Adipocyte (in vitro differentiated cells): ENCODE measurements at regions not wholly inside any gene's neighbourhood (a gene's known extent, or its start where the extent isn't known, plus 50 kb on each side); places are given as distances from the start of the nearest gene placed in this dataset.

ENCODE experiments used
- DNase-seq: peaks from one replicate; pipeline ENCODE4 v3.0.0-alpha.2; 2015; ENCODE audit warnings: low read depth
- H3K27me3 ChIP-seq: replicated peaks from 2 replicates; pipeline ENCODE4 v1.7.0; 2013; ENCODE audit warnings: mild to moderate bottlenecking, low read length, moderate library complexity; ENCODE audit not compliant: control insufficient read depth, insufficient read depth
- H3K36me3 ChIP-seq: 2 replicates; pipeline ENCODE4 v1.7.0; 2013; ENCODE audit warnings: low read length, mild to moderate bottlenecking, moderate library complexity; ENCODE audit not compliant: control insufficient read depth, insufficient read depth, severe bottlenecking
- H3K4me1 ChIP-seq: 2 replicates; pipeline ENCODE4 v1.7.0; 2013; ENCODE audit warnings: mild to moderate bottlenecking, low read length, moderate library complexity; ENCODE audit not compliant: control insufficient read depth, insufficient read depth
- H3K4me3 ChIP-seq: 2 replicates; pipeline ENCODE4 v1.7.0; 2013; ENCODE audit warnings: mild to moderate bottlenecking, low read length, moderate library complexity
- H3K9ac ChIP-seq: 2 replicates; pipeline ENCODE4 v1.7.0; 2013; ENCODE audit warnings: mild to moderate bottlenecking, low read length, moderate library complexity
- H3K9me3 ChIP-seq: 2 replicates; pipeline ENCODE4 v1.7.0; 2013; ENCODE audit warnings: mild to moderate bottlenecking, low read length, moderate library complexity; ENCODE audit not compliant: control insufficient read depth

DNA sequence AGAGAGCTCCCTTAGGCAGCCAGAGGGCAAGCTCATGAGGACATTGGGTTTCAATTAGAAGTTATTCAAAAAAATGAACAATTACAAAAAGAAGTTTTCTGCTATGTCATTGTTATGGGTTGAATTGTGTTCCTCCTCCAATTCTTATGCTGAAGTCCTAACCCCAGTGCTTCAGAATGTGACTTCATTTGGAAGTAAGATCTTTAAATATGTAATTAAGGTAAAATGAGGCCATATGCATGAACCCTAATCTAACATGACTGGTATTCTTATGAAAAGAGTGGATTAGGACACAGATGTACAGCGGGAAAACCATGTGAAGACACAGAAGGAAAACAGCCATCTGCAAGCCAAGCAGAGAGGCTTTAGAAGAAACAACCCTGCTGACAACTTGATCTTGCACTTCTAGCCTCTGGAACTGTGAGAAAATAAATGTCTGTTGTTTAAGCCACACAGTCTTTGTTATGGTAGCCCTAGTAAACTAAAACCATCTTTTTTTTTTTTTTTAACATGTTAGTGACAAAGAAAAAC is 929.6 kb downstream of the EPHA3 start:
- Histone ChIP-seq H3K9me3 (no peaks in the 10 kb centered on the region), H3K4me3 (no peak overlapping the region), H3K9ac (no peak overlapping the region), H3K4me1 (peaks cover 16% of the 10 kb centered on the region), H3K27me3 (no peaks in the 10 kb centered on the region), H3K36me3 (no peaks in the 10 kb centered on the region)
- no peak for DNase-seq

DNA sequence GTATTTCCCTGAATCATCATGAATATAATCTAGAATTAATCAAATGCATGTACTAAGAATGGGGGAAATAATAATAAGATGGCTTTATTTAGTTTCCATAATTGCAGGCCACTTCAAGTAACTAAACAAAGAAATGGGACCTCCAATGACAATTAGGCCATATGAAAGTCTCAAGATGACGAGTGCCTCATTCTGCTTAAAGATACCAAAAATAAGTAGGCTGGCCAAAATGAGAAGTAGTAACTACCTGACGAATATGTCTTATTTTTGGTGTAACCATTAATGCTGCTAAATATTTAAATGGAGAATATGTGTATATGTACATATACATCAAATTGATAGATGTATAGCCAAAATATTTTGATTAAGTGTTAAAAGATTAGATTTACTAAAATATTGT is 932.6 kb downstream of the EPHA3 start:
- H3K4me1 ChIP-seq = peaks cover 16% of the 10 kb centered on the region
- no peaks in the 10 kb centered on the region for H3K36me3 ChIP-seq
- no peak overlapping the region for H3K9ac ChIP-seq
- H3K27me3 ChIP-seq = no peaks in the 10 kb centered on the region
- no peak for DNase-seq
- no peak overlapping the region for H3K4me3 ChIP-seq
- H3K9me3 ChIP-seq = no peaks in the 10 kb centered on the region

DNA sequence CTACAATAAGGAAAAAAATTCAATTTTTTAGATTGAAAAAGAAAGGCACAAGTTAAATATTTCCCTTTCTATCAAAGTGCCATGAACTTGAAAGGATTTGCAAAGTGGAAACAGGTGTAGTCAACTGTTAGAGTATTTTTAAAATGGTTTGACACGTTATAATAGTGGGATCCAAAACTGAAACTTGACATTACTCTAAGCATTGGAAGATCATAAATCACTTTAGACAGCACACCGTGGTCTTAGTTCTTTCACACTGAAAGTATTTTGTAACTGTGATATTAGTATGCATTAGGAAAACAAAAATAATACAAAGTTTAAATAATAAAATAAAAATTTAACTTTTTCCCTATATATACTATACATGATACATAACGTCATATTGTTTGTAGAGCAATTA is 933.1 kb downstream of the EPHA3 start:
- DNase-seq = no peak
- no peak overlapping the region for H3K9ac ChIP-seq

DNA sequence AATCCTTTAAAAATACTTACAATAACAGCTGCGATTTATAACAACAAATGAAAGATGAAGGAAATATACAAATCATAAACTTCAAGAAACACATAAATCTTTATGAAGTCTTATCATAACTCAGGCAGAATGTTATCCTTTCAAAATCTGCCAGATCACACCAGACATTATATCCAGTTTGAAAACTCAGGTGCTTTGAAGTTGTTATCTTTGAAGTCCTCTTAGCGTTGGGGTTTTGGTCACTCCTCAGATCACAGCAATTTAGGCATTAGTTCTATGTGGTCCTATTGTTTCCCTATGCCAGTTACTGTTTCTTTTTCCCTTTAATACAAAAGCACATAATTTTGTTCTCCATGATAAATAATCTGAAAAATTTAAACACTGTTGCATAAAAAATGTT is 934.6 kb downstream of the EPHA3 start:
- Histone ChIP-seq H3K27me3 (no peaks in the 10 kb centered on the region), H3K9me3 (no peaks in the 10 kb centered on the region), H3K36me3 (no peaks in the 10 kb centered on the region), H3K4me1 (peaks cover 12% of the 10 kb centered on the region), H3K4me3 (no peak overlapping the region), H3K9ac (no peak overlapping the region)
- DNase-seq = no peak

More for the DNA sequence above, 933.1 kb downstream of the EPHA3 start:
- H3K36me3 ChIP-seq = no peaks in the 10 kb centered on the region
- H3K4me3 ChIP-seq = no peak overlapping the region
- no peaks in the 10 kb centered on the region for H3K9me3 ChIP-seq
- H3K27me3 ChIP-seq = no peaks in the 10 kb centered on the region
- peaks cover 14% of the 10 kb centered on the region for H3K4me1 ChIP-seq

DNA sequence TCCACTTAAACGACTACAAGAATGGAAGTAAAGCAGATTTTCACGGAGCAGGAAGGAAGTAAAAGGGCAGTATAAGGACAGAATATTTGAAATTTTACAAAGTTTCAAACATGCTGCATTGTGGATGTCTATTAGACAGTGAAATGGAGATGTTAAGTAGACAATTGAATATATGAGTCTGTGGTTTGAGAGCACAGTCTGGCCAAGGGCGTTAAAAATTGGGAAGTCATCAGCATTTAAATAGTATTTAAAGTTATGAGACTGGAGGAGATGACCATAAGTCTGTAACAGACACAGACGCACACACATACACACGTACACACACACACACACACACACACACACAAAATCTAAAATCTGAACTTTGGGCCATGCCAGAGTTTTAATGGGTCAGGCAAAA is 935.9 kb downstream of the EPHA3 start:
- no peaks in the 10 kb centered on the region for H3K9me3 ChIP-seq
- H3K4me3 ChIP-seq = no peak overlapping the region
- H3K36me3 ChIP-seq = no peaks in the 10 kb centered on the region
- DNase-seq = no peak
- H3K9ac ChIP-seq = no peak overlapping the region
- H3K4me1 ChIP-seq = peaks cover 12% of the 10 kb centered on the region
- H3K27me3 ChIP-seq = no peaks in the 10 kb centered on the region

DNA sequence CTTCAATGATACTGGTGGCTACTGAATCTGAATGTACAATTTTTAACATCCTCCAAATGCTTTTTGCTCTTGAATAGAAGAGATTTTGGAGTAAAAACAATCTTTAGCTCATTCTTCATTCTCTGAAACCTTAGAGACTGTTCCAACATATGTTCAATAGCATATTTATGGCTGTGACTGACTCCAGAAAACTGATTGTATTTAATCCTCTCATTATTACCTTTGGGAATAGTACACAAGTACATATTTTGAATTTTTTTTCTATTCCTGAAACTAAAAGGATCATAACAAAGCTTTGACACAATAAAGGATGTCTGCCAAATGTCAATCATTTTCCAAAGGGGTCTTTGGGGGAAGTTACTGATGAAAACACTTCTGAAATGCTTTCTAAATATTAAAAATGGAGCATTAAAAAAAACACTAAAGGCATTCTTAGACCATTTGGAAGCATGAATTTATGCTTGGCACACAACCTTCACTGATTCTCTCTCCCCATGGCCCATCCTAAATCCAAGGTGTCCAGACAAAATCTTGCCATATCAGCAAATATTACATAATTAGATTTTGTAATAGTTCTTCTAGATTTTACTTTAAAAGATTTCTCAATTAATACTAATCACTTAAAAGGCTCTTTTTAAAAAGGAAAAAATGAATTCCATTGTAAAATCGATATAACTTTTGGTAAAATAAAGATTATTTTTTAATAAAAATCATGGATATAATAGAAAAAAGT is 936.8 kb downstream of the EPHA3 start:
- no peaks in the 10 kb centered on the region for H3K9me3 ChIP-seq
- H3K4me1 ChIP-seq = peaks cover 12% of the 10 kb centered on the region
- H3K36me3 ChIP-seq = no peaks in the 10 kb centered on the region
- no peak overlapping the region for H3K9ac ChIP-seq
- no peak overlapping the region for H3K4me3 ChIP-seq
- H3K27me3 ChIP-seq = no peaks in the 10 kb centered on the region
- DNase-seq = no peak

DNA sequence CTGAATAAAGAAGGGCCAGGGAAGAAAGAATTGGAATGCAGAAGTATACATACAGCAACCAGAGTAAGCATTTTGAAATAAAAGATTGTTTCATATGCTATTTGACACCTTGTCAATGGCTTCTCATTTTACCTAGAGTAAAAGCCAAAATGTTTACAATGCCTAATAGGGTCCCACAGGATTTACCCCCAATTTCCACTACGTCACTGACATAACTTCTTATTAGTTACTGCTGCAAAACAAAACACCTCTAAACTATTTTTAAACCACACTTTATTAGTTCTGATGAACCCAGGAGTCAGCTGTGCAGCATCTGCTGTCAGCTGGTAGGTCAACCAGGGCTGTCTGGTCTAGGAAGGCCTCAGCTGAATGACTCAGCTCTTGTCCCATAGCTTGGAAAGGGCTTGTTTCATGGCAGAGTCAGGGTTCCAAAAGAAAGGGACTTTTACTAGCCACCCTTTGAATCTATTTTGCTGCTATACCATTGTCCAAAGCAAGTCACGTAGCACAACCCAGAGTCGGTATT is 945.1 kb downstream of the EPHA3 start:
- Histone ChIP-seq H3K36me3 (no peaks in the 10 kb centered on the region), H3K4me3 (no peak overlapping the region)

DNA sequence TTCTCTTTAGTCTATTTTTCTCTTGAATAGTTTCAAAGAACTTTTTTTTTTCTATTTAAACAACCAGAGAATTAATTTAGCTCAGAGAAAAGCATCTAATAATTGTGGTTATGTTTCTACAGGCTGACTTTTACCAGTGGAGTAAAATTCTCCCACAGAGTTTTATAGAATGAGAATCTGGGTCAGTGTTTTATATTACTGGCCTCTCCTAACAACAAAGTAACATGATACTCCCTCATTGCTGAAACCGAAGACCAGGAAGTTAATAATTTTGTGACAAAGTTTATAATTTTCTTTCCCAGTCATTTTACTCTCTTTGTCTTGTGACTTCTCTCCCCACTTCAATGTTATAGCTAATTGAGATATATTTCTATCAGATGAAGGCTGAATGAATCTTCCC is 946.9 kb downstream of the EPHA3 start:
- H3K4me1 ChIP-seq = peaks cover 19% of the 10 kb centered on the region
- H3K4me3 ChIP-seq = peak overlapping the region; percentile 44
- H3K36me3 ChIP-seq = no peaks in the 10 kb centered on the region
- DNase-seq = peak; percentile 40
- H3K9ac ChIP-seq = peak overlapping the region; percentile 50
- no peaks in the 10 kb centered on the region for H3K27me3 ChIP-seq
- no peaks in the 10 kb centered on the region for H3K9me3 ChIP-seq

More for the DNA sequence above, 945.1 kb downstream of the EPHA3 start:
- no peak overlapping the region for H3K9ac ChIP-seq
- H3K9me3 ChIP-seq = no peaks in the 10 kb centered on the region
- H3K4me1 ChIP-seq = peaks cover 19% of the 10 kb centered on the region
- no peaks in the 10 kb centered on the region for H3K27me3 ChIP-seq
- DNase-seq = no peak

DNA sequence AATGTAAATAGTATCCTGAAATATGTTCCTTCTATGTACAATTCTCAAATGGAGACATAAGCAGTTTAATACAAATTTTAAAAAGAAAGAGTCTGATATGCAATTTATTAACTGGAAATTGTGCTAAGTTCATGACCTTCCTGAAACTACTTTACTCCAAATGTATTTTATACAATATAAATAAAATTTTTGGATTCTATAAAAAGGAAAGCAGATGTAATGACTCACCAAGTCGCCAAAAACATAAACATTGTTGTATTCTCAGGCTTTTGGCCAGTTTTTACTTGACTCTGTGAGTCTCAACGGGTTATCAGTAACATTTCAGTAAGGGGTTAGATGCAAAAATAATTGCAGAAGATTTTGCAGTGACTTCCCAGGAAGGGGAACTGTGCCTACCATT is 948.2 kb downstream of the EPHA3 start:
- H3K36me3 ChIP-seq = no peaks in the 10 kb centered on the region
- H3K4me1 ChIP-seq = peaks cover 19% of the 10 kb centered on the region
- H3K27me3 ChIP-seq = no peaks in the 10 kb centered on the region
- no peaks in the 10 kb centered on the region for H3K9me3 ChIP-seq
- no peak overlapping the region for H3K9ac ChIP-seq
- DNase-seq = peak; percentile 67
- H3K4me3 ChIP-seq = no peak overlapping the region

DNA sequence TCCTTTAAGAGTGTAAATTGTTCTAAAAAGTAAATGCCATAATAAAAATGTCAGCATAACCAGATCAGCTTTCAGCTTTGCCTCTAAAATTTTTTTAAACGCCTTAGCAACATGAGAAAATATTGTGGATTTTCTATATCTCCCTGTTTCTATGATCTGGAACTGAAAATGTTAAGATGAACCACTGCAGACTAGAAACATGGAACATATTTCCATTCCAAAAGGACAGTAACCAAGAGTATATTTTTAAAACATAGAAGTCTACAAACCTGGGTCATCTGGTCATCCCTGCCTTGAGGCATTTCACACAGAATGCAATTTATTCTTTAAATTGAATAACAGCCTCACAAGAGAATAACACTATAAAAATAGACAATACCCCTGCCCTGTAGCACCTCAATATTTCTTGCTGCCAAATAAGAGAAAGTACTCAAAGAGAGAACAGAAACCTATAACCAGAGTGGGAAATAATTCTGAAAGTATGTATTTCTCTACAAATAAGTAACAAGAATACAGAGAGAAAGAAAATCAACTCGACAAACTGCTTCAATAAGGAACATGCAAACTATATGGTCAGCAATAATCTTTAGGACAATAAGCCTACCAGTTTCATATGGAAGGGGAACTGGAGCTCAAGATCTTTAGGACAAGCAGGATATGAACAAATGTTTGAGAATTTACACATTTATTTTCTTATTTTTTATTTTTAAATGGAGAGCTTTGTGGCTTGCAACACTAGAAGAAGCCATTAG is 949.0 kb downstream of the EPHA3 start:
- DNase-seq = no peak
- Histone ChIP-seq H3K9ac (no peak overlapping the region), H3K4me3 (no peak overlapping the region), H3K4me1 (peaks cover 22% of the 10 kb centered on the region), H3K36me3 (no peaks in the 10 kb centered on the region), H3K27me3 (no peaks in the 10 kb centered on the region), H3K9me3 (no peaks in the 10 kb centered on the region)

DNA sequence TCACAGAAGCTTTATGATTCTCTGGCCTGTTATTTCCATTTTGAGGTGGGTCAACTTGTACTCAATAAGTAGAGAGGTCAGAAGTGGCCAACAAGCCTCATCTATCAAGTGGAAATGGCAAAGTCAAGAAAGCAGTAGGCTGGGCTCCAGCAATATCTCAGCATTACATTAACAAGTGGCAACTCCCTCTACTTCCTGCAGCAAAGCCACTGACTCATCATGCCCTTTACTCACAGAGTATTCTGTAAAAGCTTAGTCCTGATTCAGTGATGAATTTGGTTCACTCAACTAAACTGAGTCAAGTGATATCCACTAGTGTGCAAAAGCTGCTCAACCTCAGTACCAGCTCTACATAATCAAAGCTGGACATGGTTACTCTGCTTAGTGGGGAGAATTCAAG is 954.6 kb downstream of the EPHA3 start:
- DNase-seq = peak; percentile 70
- Histone ChIP-seq H3K4me3 (peak overlapping the region; percentile 24), H3K4me1 (peaks cover 40% of the 10 kb centered on the region)

More for the DNA sequence above, 954.6 kb downstream of the EPHA3 start:
- Histone ChIP-seq H3K27me3 (no peaks in the 10 kb centered on the region), H3K9me3 (no peaks in the 10 kb centered on the region), H3K36me3 (no peaks in the 10 kb centered on the region), H3K9ac (peak overlapping the region; percentile 32)
